ENCODE measurements at regions not wholly inside any gene's neighbourhood (a gene's known extent, or its start where the extent isn't known, plus 50 kb on each side); places are given as distances from the start of the nearest gene placed in this dataset.
"Not testable (repeated sequence)": the region's sequence is repeated elsewhere in the genome, so short reads cannot be mapped to it uniquely, and the experiment has no call there.

DNA sequence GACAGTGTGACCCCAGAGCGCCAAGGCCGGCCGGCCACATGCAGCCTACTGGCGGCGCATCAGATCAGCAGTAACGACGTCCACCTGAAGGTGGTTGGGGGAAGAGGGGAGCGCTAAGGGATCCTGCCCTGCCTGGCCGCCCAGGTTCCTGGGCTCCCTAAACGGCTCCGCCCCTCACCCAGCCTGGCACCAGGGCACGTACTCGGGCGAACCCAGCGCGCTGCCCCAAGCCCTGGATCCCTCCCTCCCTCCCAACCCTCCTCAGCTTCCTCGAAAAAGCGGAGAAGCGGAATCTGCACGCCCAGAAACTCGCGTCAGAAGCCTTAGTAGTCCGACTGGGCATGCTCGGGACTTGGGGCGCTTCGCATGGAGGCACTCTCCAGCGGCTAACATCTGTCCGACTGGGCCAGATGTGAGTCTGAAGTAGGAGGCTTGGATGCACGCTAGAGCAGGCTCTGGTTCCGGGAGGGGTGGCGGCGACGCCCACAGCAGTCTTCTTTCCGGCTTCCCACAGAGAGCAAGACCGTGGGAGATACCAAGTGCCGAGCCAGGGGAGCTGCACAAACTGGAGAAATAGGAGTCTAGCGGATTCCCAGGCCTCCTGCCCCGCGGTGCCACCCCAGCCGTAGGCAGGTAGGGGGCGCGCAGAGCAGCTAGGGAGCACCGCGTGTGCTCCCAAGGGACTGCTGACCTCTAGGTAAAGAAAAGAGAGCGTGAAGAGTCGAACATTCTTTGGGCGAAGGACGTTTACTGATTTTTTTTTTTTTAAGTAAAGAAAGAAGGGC, 114.3 kb upstream of the TEX13C start:
- Mint-ChIP-seq H3K36me3 (ENCODE audit: low read depth) (no peaks in the 10 kb centered on the region), H3K4me3 (peak overlapping the region; percentile 70), H3K27me3 (peaks cover 42% of the 10 kb centered on the region), H3K9me3 (no peaks in the 10 kb centered on the region), H3K4me1 (peaks cover 24% of the 10 kb centered on the region), H3K27ac (no peak overlapping the region)
- DNase-seq = peak; percentile 26
- ChIA-PET CTCF (no interaction called here), POLR2A (no interaction called here)

- Mint-ChIP-seq H3K36me3 (ENCODE audit: low read depth) (no peaks in the 10 kb centered on the region), H3K4me3 (peak overlapping the region; percentile 70), H3K9me3 (no peaks in the 10 kb centered on the region), H3K27ac (no peak overlapping the region), H3K27me3 (peaks cover 42% of the 10 kb centered on the region), H3K4me1 (peaks cover 24% of the 10 kb centered on the region)
- DNase-seq = no peak
- ChIA-PET CTCF (no interaction called here), POLR2A (no interaction called here)
These were observed 113.6 kb upstream of the TEX13C start for GRCh38 chrX:125205918-125206665.

DNA sequence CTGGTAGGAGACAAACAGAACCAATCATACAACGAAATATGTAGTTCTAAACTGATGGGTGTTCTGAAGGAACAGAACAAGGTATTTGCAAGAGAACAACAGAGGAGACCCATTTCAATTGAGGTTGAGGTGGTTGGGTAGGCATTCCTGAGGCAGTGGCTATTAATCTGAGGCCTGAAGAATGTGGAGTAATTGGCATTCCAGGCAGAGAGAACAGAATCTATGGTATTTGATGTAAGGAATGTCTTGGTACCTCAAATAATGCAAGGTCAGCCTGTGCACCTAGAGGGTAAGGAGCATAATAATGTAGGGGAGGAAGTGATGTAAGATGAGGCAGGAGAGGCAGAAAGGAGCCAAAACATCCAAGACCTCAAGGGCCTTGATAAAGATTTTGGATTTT, 109.5 kb upstream of the TEX13C start:
- H3K27ac Mint-ChIP-seq = no peak overlapping the region
- no peak for DNase-seq
- peaks cover 6% of the 10 kb centered on the region for H3K4me1 Mint-ChIP-seq
- H3K4me3 Mint-ChIP-seq = no peak overlapping the region
- no peaks in the 10 kb centered on the region for H3K9me3 Mint-ChIP-seq
- H3K27me3 Mint-ChIP-seq = peaks cover 18% of the 10 kb centered on the region
- CTCF ChIA-PET = no interaction called here
- POLR2A ChIA-PET = no interaction called here
- H3K36me3 Mint-ChIP-seq (ENCODE audit: low read depth) = no peaks in the 10 kb centered on the region

- H3K27ac Mint-ChIP-seq = no peak overlapping the region
- no peak overlapping the region for H3K4me3 Mint-ChIP-seq
- ChIA-PET POLR2A (no interaction called here), CTCF (no interaction called here)
- no peaks in the 10 kb centered on the region for H3K36me3 Mint-ChIP-seq (ENCODE audit: low read depth)
- no peaks in the 10 kb centered on the region for H3K9me3 Mint-ChIP-seq
- H3K4me1 Mint-ChIP-seq = no peaks in the 10 kb centered on the region
- H3K27me3 Mint-ChIP-seq = no peaks in the 10 kb centered on the region
- no peak for DNase-seq
These were observed 99.8 kb upstream of the TEX13C start for GRCh38 chrX:125219852-125220251.

- H3K9me3 Mint-ChIP-seq = no peaks in the 10 kb centered on the region
- H3K27me3 Mint-ChIP-seq = no peaks in the 10 kb centered on the region
- ChIA-PET CTCF (no interaction called here), POLR2A (interaction anchor here (0.5 kb wide), 1 partner anchor 1565 kb away, joined by 4 read pairs; no protein-coding TSS in a partner anchor)
- no peaks in the 10 kb centered on the region for H3K4me1 Mint-ChIP-seq
- no peaks in the 10 kb centered on the region for H3K36me3 Mint-ChIP-seq (ENCODE audit: low read depth)
- DNase-seq = no peak
- no peak overlapping the region for H3K4me3 Mint-ChIP-seq
- H3K27ac Mint-ChIP-seq = no peak overlapping the region
These were observed 82.7 kb upstream of the TEX13C start for GRCh38 chrX:125236955-125237354.

- Mint-ChIP-seq H3K4me1 (no peaks in the 10 kb centered on the region), H3K27ac (no peak overlapping the region), H3K27me3 (no peaks in the 10 kb centered on the region), H3K9me3 (no peaks in the 10 kb centered on the region), H3K4me3 (no peak overlapping the region), H3K36me3 (ENCODE audit: low read depth) (no peaks in the 10 kb centered on the region)
- ChIA-PET POLR2A (no interaction called here), CTCF (no interaction called here)
- DNase-seq = no peak
These were observed 70.7 kb upstream of the TEX13C start for GRCh38 chrX:125248931-125249330.

GRCh38 chrX:125255759-125256158, 63.9 kb upstream of the TEX13C start:
- H3K27ac Mint-ChIP-seq; DNase-seq; H3K9me3 Mint-ChIP-seq; H3K27me3 Mint-ChIP-seq; H3K4me1 Mint-ChIP-seq; H3K4me3 Mint-ChIP-seq; H3K36me3 Mint-ChIP-seq (ENCODE audit: low read depth); POLR2A ChIA-PET; CTCF ChIA-PET: not testable (repeated sequence)

DNA sequence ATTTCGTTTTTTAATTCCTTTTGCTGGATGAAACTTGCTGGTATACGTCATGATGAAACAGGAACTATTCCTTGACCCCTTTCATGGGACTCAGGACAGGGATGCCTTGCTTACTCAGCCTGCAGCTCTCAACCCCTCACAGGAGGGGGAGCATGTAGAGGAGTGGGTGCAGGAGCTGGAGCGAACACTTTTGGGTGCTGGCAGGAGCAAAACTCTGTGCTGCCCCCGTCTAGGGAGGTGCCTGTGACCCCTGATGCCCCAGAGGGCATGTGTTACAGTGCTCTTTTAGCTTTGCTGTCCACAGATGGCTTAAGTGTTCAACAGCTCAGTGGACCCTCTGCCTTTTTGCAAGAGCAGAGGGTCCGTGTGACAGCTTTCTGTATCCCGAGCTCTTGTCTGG, 56.8 kb upstream of the TEX13C start:
- Mint-ChIP-seq H3K4me1 (no peaks in the 10 kb centered on the region), H3K4me3 (no peak overlapping the region), H3K27me3 (no peaks in the 10 kb centered on the region), H3K36me3 (ENCODE audit: low read depth) (no peaks in the 10 kb centered on the region), H3K27ac (no peak overlapping the region), H3K9me3 (peaks cover 6% of the 10 kb centered on the region)
- CTCF ChIA-PET = no interaction called here
- no peak for DNase-seq
- POLR2A ChIA-PET = no interaction called here

DNA sequence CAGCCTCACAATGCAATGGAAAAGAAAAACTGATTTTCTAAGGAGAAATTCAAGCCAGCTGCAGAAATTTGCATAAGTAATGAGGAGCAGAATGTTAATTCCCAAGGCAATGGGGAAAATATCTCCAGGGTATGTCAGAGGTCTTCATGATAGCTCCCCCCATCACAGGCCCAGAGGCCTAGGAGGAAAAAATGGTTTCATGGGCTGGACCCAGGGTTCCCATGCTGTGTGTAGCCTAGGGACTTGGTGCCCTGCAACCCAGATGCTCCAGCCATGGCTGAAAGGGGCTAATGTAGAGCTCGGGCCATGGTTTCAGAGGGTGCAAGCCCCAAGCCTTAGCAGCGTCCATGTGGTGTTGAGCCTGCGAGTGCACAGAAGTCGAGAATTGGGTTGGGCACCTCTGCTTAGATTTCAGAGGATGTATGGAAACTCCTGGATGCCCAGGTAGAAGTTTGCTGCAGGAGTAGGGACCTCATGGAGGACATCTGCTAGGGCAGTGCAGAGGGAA, 53.5 kb upstream of the TEX13C start:
- POLR2A ChIA-PET = no interaction called here
- H3K4me3 Mint-ChIP-seq = no peak overlapping the region
- no peak overlapping the region for H3K27ac Mint-ChIP-seq
- H3K36me3 Mint-ChIP-seq (ENCODE audit: low read depth) = no peaks in the 10 kb centered on the region
- H3K9me3 Mint-ChIP-seq = peaks cover 6% of the 10 kb centered on the region
- DNase-seq = no peak
- no peaks in the 10 kb centered on the region for H3K27me3 Mint-ChIP-seq
- no peaks in the 10 kb centered on the region for H3K4me1 Mint-ChIP-seq
- CTCF ChIA-PET = no interaction called here

Data from activated CD4-positive, alpha-beta memory T cell treated with anti-CD3 and anti-CD28 coated beads, Interleukin-2, amount 10 ng/mL, durations not matched to agents 7 days and 5 days (primary cell).